Hepatocyte (in vitro differentiated cells): ENCODE measurements at regions not wholly inside any gene's neighbourhood (a gene's known extent, or its start where the extent isn't known, plus 50 kb on each side); places are given as distances from the start of the nearest gene placed in this dataset.
"Not testable (repeated sequence)": the region's sequence is repeated elsewhere in the genome, so short reads cannot be mapped to it uniquely, and the experiment has no call there.

Experiments used
- DNase-seq: peaks from one replicate; pipeline ENCODE4 v3.0.0-alpha.2; 2016; ENCODE audit warnings: low spot score
- H2AFZ ChIP-seq: fragments of 200-600 bp; sonication (generic); 2 replicates; pipeline ENCODE4 v1.6.0; 2016; ENCODE audit warnings: antibody characterized with exemption, mild to moderate bottlenecking
- H3K27ac ChIP-seq: fragments of 200-600 bp; sonication (generic); 2 replicates; pipeline ENCODE4 v1.5.1; 2016; ENCODE audit warnings: mild to moderate bottlenecking
- H3K27me3 ChIP-seq: fragments of 200-600 bp; sonication (generic); 2 replicates; pipeline ENCODE4 v1.6.1; 2016
- H3K36me3 ChIP-seq: fragments of 200-600 bp; sonication (generic); replicated peaks from 2 replicates; pipeline ENCODE4 v1.5.1; 2016; ENCODE audit warnings: low read depth; ENCODE audit not compliant: insufficient read depth
- H3K4me1 ChIP-seq: fragments of 200-600 bp; sonication (generic); 2 replicates; pipeline ENCODE4 v1.5.1; 2016; ENCODE audit warnings: mild to moderate bottlenecking, moderate library complexity; ENCODE audit not compliant: insufficient read depth
- H3K4me2 ChIP-seq: fragments of 200-600 bp; sonication (generic); 2 replicates; pipeline ENCODE4 v1.6.0; 2016
- H3K4me3 ChIP-seq: fragments of 200-600 bp; sonication (generic); 2 replicates; pipeline ENCODE4 v1.5.1; 2016; ENCODE audit warnings: mild to moderate bottlenecking
- H3K79me2 ChIP-seq: fragments of 200-600 bp; sonication (generic); 2 replicates; pipeline ENCODE4 v1.6.0; 2017; ENCODE audit warnings: mild to moderate bottlenecking
- H3K9me2 ChIP-seq: fragments of 200-600 bp; sonication (generic); replicated peaks from 2 replicates; pipeline ENCODE4 v1.6.0; 2017; ENCODE audit warnings: mild to moderate bottlenecking; ENCODE audit not compliant: insufficient read depth
- H3K9me3 ChIP-seq: fragments of 200-600 bp; sonication (generic); 2 replicates; pipeline ENCODE4 v1.5.1; 2016; ENCODE audit warnings: low read depth, mild to moderate bottlenecking
- H4K20me1 ChIP-seq: fragments of 200-600 bp; sonication (generic); 2 replicates; pipeline ENCODE4 v1.6.0; 2016; ENCODE audit warnings: mild to moderate bottlenecking; ENCODE audit not compliant: insufficient read depth, poor library complexity, severe bottlenecking
- EZH2 ChIP-seq: fragments of 200-600 bp; sonication (generic); IDR thresholded peaks from 2 replicates; pipeline ENCODE4 v1.6.1; 2016; ENCODE audit warnings: antibody characterized with exemption, mild to moderate bottlenecking, borderline replicate concordance
- EZH2phosphoT487 ChIP-seq: fragments of 200-600 bp; sonication (generic); IDR thresholded peaks from one replicate; pipeline ENCODE4 v1.6.1; 2018; ENCODE audit warnings: antibody characterized with exemption, mild to moderate bottlenecking, low read depth, moderate library complexity; ENCODE audit not compliant: unreplicated experiment, severe bottlenecking
- WGBS: methylation state at CpG from one replicate; pipeline ENCODE4 v1.1.6; 2016; ENCODE audit warnings: low lambda C conversion rate; ENCODE audit errors: missing lambda C conversion rate; 5-methylcytosine and 5-hydroxymethylcytosine counted together
- TF ChIP-seq, protein P1 (sequence below): fragments of 200-600 bp; sonication (generic); IDR thresholded peaks from 2 replicates; pipeline ENCODE4 v1.5.1; 2016; ENCODE audit warnings: antibody characterized with exemption, mild to moderate bottlenecking; ENCODE audit not compliant: poor library complexity

DNA sequence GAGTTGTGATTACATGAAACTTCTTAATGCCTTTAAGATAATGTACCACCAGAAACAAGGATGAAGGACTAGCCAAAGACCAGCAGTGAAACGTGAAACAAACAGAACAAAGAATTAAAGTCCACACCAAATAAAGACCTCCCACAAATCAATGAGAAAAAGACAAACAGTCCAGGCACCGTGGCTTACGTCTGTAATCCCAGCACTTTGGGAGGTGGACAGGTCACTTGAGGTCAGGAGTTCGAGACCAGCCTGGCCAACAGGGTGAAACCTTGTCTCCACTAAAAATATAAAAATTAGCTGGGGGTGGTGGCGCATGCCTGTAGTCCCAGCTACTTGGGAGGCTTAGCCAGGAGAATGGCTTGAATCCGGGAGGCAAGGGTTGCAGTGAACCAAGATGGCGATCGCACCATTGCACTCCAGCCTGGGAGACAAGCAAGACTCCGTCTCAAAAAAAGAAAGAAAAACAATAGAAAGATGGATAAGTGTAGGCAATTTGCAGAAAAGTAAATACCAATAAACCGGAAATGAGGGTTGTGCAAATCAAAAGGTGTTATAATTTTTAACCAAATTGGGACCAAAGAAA is 167.8 kb upstream of the GRK3 start:
- no peaks in the 10 kb centered on the region for H3K36me3 ChIP-seq
- TF ChIP-seq EZH2phosphoT487: no peak
- no peak for TF ChIP-seq EZH2
- TF ChIP-seq, protein P1, sequence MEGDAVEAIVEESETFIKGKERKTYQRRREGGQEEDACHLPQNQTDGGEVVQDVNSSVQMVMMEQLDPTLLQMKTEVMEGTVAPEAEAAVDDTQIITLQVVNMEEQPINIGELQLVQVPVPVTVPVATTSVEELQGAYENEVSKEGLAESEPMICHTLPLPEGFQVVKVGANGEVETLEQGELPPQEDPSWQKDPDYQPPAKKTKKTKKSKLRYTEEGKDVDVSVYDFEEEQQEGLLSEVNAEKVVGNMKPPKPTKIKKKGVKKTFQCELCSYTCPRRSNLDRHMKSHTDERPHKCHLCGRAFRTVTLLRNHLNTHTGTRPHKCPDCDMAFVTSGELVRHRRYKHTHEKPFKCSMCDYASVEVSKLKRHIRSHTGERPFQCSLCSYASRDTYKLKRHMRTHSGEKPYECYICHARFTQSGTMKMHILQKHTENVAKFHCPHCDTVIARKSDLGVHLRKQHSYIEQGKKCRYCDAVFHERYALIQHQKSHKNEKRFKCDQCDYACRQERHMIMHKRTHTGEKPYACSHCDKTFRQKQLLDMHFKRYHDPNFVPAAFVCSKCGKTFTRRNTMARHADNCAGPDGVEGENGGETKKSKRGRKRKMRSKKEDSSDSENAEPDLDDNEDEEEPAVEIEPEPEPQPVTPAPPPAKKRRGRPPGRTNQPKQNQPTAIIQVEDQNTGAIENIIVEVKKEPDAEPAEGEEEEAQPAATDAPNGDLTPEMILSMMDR: no peak
- H3K9me3 ChIP-seq: no peaks in the 10 kb centered on the region
- peaks cover 92% of the 10 kb centered on the region for H3K79me2 ChIP-seq
- H3K4me3 ChIP-seq: no peak overlapping the region
- no peaks in the 10 kb centered on the region for H3K27me3 ChIP-seq
- 89% methylated on average over 10 of the region's 10 CpGs for WGBS
- H3K4me1 ChIP-seq: no peaks in the 10 kb centered on the region
- no peak overlapping the region for H3K27ac ChIP-seq
- peaks cover 30% of the 10 kb centered on the region for H4K20me1 ChIP-seq
- no peaks in the 10 kb centered on the region for H3K9me2 ChIP-seq
- no peak for DNase-seq
- H3K4me2 ChIP-seq: no peak overlapping the region
- H2AFZ ChIP-seq: no peak overlapping the region

- peaks cover 7% of the 10 kb centered on the region for H3K4me1 ChIP-seq
- H3K27me3 ChIP-seq: no peaks in the 10 kb centered on the region
- no peaks in the 10 kb centered on the region for H3K9me3 ChIP-seq
- H3K36me3 ChIP-seq: no peaks in the 10 kb centered on the region
- peaks cover 93% of the 10 kb centered on the region for H3K79me2 ChIP-seq
- no peak overlapping the region for H3K4me2 ChIP-seq
- H3K4me3 ChIP-seq: no peak overlapping the region
- peaks cover 39% of the 10 kb centered on the region for H4K20me1 ChIP-seq
- 89% methylated on average over 3 of the region's 3 CpGs for WGBS
- TF ChIP-seq, protein P1: no peak
- TF ChIP-seq EZH2phosphoT487 (no peak), EZH2 (no peak)
- H2AFZ ChIP-seq: no peak overlapping the region
- no peaks in the 10 kb centered on the region for H3K9me2 ChIP-seq
- DNase-seq: no peak
- H3K27ac ChIP-seq: no peak overlapping the region
Measured at GRCh38 chr22:25397616-25398015, 166.9 kb upstream of the GRK3 start.

GRCh38 chr22:25398591-25399062 is 165.8 kb upstream of the GRK3 start:
- WGBS: 92% methylated on average over 6 of the region's 6 CpGs
- H3K4me1 ChIP-seq: peaks cover 17% of the 10 kb centered on the region
- H3K27me3 ChIP-seq, H3K4me3 ChIP-seq, DNase-seq, H3K4me2 ChIP-seq, H3K36me3 ChIP-seq, H3K9me3 ChIP-seq, H2AFZ ChIP-seq, H3K27ac ChIP-seq, H3K9me2 ChIP-seq: not testable (repeated sequence)
- H4K20me1 ChIP-seq: peaks cover 42% of the 10 kb centered on the region
- H3K79me2 ChIP-seq: peaks cover 94% of the 10 kb centered on the region

DNA sequence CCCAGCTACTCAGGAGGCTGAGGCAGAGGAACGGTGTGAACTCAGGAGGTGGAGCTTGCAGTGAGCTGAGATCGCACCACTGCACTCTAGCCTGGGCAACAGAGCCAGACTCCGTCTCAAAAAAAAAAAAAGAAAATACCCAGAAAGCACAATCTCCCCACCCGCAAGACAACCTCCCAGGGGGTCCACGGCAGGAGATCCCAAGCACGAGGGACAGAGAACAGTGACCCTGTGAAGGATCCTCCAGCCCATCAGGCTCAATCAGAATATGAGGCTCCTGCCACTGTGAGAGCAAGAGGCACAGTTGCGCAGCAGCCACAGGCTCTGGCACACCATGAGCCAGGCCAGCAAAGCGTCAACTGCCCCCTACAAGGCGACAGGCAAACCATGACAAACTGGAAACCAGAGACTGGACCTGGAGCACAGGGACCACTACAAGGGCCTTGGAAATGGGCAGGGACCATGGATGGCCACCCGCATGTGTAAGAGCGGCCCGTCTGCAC is 164.8 kb upstream of the GRK3 start:
- Histone ChIP-seq H3K4me3 (no peak overlapping the region), H3K79me2 (peaks cover 97% of the 10 kb centered on the region), H3K4me1 (peaks cover 24% of the 10 kb centered on the region), H3K9me2 (no peaks in the 10 kb centered on the region), H4K20me1 (peaks cover 42% of the 10 kb centered on the region), H3K4me2 (no peak overlapping the region), H3K36me3 (no peaks in the 10 kb centered on the region), H2AFZ (no peak overlapping the region), H3K27me3 (no peaks in the 10 kb centered on the region), H3K9me3 (no peaks in the 10 kb centered on the region), H3K27ac (no peak overlapping the region)
- 96% methylated on average over 11 of the region's 12 CpGs for WGBS
- no peak for TF ChIP-seq EZH2
- TF ChIP-seq, protein P1: no peak
- TF ChIP-seq EZH2phosphoT487: no peak
- no peak for DNase-seq
